Sigmoid colon (tissue), 4 donors: ENCODE measurements at regions not wholly inside any gene's neighbourhood (a gene's known extent, or its start where the extent isn't known, plus 50 kb on each side); places are given as distances from the start of the nearest gene placed in this dataset.

Experiments used
- CTCF ChIP-seq, 4 experiments: fragments of 450-650 bp in 3 of 4; fragments of 200-600 bp in 1 of 4; IDR thresholded peaks; one replicate each; pipeline ENCODE4 v1.5.1; 2016 to 2019; ENCODE audit warnings: antibody characterized with exemption in 4 of 4, mild to moderate bottlenecking in 3 of 4, moderate library complexity in 2 of 4
- POLR2A ChIP-seq, 2 donors: fragments of 450-650 bp; IDR thresholded peaks; one replicate each; pipeline ENCODE4 v1.6.1; 2016; ENCODE audit warnings: antibody characterized with exemption in 2 of 2, mild to moderate bottlenecking in 2 of 2, moderate library complexity in 2 of 2
- POLR2AphosphoS5 ChIP-seq, 4 donors: sonication (generic); formaldehyde crosslinking; IDR thresholded peaks; one replicate each; pipeline ENCODE4 v1.6.1; 2017; ENCODE audit warnings: antibody characterized with exemption in 4 of 4

- TF ChIP-seq CTCF (IDR thresholded peaks at IDR 0.05) (no peak), POLR2A (IDR thresholded peaks at IDR 0.05) (no peak), POLR2AphosphoS5 (IDR thresholded peaks at IDR 0.05) (no peak)
Measured at GRCh38 chr9:90088856-90089255, 484.0 kb downstream of the GADD45G start.
